GM12873 (cell line): ENCODE measurements at regions not wholly inside any gene's neighbourhood (a gene's known extent, or its start where the extent isn't known, plus 50 kb on each side); places are given as distances from the start of the nearest gene placed in this dataset.

Experiments
- TF ChIP-seq, protein P1 (sequence below): IDR thresholded peaks from 2 replicates; pipeline ENCODE4 v1.5.1; 2012; ENCODE audit warnings: low read depth, mild to moderate bottlenecking, moderate library complexity, low read length, control low read depth; ENCODE audit not compliant: insufficient read depth; ENCODE audit errors: missing control alignments

DNA sequence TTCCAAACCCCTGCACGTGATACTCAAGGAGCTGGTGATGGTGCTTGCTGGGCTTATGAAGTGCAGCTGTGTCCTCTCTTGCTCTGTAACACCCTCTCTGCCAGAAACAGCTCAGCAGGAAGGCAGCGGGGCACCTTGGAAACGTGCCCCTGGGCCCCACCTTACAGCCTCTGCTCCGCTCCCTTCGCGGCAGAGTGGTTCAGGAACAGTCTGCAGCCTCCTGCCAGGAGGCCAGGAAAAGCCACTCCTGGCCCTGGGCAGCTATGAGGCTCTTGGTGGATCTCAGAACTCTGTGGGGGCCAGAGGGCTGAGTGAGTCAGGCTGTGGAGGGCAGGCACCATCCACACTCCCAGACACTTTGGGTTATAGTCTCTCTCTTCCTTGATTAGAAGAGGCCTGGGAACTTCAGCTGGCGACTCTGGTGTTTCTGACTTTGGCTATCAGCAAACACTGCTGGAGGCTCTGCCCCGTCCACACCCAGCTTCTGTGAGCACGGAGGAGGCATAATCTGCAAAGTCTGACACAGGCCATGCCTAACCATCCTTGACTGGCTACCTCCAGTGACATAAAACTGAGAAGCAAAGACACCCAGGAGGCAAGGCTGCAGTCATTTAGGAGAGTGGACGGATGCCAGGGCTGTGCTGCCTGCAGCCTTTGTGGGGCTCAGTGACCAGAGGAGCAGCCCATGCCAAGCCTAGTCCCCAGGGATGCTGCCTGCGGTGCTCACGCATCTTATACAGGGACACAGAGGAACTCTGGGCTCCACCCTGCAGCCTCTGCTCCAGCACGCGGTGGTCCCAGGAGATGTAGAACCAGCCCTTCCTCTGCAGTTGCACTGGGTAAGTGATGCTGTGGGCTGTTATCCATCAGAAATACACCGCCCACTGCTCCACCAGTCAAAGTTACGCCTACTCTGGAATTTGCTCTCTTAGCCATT, 65.3 kb downstream of the METRNL start:
- TF ChIP-seq, protein P1, sequence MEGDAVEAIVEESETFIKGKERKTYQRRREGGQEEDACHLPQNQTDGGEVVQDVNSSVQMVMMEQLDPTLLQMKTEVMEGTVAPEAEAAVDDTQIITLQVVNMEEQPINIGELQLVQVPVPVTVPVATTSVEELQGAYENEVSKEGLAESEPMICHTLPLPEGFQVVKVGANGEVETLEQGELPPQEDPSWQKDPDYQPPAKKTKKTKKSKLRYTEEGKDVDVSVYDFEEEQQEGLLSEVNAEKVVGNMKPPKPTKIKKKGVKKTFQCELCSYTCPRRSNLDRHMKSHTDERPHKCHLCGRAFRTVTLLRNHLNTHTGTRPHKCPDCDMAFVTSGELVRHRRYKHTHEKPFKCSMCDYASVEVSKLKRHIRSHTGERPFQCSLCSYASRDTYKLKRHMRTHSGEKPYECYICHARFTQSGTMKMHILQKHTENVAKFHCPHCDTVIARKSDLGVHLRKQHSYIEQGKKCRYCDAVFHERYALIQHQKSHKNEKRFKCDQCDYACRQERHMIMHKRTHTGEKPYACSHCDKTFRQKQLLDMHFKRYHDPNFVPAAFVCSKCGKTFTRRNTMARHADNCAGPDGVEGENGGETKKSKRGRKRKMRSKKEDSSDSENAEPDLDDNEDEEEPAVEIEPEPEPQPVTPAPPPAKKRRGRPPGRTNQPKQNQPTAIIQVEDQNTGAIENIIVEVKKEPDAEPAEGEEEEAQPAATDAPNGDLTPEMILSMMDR: no peak

DNA sequence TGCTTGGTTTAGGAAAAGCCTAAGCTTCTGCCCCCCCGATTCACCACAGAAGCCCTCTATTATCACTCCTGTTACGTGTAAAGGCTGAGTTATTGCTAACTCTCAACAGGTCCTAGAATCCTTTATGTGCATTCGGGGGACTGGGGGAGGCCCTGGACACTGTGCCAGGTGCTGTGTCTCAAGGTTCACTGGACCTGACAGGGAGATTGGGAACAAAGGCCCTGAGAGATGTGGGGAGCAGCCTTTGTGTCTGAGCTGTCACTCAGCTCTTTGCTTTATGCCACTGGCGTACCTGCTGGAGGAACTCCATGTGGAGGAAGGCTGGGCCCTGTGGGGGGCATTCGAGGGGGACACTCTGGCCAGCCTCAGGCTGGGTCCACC, 65.9 kb downstream of the METRNL start:
- TF ChIP-seq, protein P1: no peak

DNA sequence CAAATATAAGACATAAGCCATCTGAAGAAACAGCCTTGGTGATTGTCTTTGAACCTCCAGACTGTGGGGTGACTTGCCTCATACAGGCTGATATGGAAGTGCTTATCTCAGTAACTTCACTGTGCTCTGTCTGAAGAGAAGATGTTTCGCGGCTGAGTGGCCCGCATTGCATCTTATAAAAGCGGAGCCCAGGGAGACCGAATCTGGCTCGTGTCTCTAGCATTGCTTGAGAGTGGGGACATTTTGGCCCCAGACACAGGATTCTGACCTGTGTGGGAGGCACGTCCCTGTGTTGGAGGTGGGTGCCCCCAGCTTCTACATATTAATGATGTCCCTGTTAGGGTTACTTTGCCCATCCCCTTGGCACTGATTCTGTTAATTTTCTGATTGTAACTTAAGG, 66.4 kb downstream of the METRNL start:
- TF ChIP-seq, protein P1: no peak

DNA sequence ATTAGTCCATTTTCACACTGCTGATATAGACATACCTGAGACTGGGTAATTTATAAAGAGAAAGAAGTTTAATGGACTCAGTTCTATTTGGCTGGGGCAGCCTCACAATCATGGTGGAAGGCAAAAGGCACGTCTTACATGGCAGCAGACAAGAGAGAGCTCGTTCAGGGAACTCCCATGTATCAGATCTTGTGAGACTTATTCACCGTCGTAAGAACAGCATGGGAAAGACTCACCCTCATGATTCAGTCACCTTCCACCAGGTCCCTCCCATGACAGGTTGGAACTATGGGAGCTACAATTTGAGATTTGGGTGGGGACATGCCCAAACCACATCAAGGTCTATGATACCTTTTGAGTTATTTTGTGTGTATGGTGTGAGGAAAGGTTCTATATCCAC, 66.9 kb downstream of the METRNL start:
- TF ChIP-seq, protein P1: no peak

DNA sequence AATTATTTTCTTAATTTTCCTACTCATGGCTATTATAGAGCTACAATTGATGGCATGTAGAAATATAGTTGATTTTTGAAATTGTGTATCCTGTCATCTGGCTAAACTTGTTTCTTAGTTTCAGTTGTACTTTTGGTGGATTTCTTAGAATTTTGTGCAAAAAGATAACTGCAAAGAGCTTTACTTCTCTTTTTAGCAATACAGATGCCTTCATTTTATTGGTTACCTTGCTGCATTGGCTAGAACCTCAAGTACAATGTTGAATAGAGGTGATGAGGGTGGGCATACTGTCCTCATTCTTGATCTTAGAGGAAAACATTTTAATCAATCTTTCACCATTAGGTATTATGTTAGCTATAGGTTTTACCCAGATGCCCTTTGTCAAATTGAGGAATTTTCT, 67.9 kb downstream of the METRNL start:
- TF ChIP-seq, protein P1: no peak

DNA sequence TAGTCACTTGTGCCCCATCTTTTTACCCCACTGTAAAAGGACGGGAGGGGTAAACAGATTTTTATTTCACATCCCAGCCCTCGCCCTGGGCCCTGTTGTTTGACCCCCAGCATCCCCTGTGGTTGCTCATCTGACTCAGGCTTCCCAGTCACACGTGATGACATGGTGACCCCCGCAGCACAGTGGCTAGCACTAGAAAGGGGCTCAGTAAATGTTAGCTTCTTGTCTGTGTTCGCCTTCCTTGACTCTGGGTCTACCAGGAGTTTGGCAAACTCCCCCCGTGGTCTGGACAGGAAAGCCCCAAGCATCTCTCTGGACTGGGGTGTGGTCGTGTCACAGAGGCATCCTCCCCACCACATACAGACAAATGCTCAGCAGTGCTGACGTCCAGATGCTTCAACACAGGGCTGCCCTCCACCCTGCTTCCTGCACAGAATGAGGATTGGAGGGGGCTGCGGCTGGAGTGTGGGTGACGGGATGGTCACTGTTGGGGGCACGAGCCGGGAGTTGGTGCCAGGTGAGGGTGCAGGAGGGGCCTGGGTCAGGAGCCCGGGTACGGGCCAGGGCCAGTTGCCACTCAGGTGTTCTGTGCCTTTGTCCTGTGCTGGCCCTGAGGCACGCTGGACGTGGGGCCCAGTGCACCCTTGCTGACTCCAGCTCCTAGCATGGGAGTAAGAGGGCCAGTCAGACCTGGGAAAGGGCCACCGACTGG, 69.1 kb downstream of the METRNL start:
- TF ChIP-seq, protein P1: no peak

DNA sequence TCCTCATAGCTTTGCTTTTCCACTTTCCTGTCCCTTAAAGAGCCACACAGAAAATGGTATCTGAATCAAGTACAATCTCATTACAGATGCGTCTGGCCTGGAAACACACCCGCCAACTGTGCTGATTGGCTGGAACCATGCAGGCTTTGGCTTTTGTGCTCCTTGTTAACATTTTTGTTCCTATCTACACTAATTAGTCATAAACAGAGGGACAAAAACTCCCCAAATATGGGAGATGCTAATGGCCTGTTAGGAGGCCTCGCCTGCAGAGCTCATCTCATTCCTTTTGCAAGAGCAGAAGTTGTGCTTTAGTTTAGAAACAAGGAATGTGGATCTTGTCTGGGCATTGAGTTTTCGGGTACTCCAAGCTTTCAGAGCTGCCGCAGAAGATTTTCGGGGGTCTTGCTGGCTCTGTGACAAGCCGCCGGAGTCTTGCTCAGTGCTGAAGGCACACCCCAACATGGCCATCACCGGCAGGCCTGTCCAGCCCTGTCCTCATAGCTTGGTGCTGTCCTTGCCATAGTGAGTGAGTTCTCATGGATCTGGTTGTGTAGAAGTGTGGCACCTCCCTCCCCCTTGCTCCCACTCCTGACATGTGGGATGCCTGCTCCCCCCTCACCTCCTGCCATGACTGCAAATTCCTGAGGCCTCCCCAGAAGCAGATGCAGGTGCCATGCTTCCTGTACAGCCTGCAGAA, 69.8 kb downstream of the METRNL start:
- TF ChIP-seq, protein P1: no peak
